ENCODE measurements at regions not wholly inside any gene's neighbourhood (a gene's known extent, or its start where the extent isn't known, plus 50 kb on each side); places are given as distances from the start of the nearest gene placed in this dataset.

GRCh38 chr6:56382416-56382940 lies 135.1 kb upstream of the COL21A1 start:
- Histone ChIP-seq H3K4me2 (ENCODE audit: insufficient read depth, insufficient read length, low read length) (no peak overlapping the region), H4K91ac (ENCODE audit: insufficient read length, low read depth, low read length) (no peak overlapping the region), H2AFZ (ENCODE audit: low read length) (no peak overlapping the region), H3K4ac (ENCODE audit: low read depth, low read length) (no peak overlapping the region), H3T11ph (ENCODE audit: low read length) (no peak overlapping the region), H3K56ac (ENCODE audit: insufficient read length, low read depth, low read length) (no peak overlapping the region), H3K27ac (ENCODE audit: insufficient read length, low read depth, low read length) (no peak overlapping the region), H2BK5ac (ENCODE audit: insufficient read length, low read length) (no peak overlapping the region), H3K23me2 (ENCODE audit: insufficient read length, low read depth, low read length, poor library complexity, severe bottlenecking) (no peaks in the 10 kb centered on the region), H3K9ac (ENCODE audit: extremely low read depth, insufficient read length, low read length) (no peak overlapping the region), H4K8ac (replicated peaks; ENCODE audit: insufficient read length, low read depth, low read length) (no peak overlapping the region), H2BK15ac (ENCODE audit: low read depth, low read length) (no peak overlapping the region), H2AK5ac (ENCODE audit: insufficient read length, low read length) (no peak overlapping the region), H3K27me3 (ENCODE audit: insufficient read depth, low read length) (no peaks in the 10 kb centered on the region), H2BK12ac (ENCODE audit: insufficient read length, low read depth, low read length) (no peak overlapping the region), H3K79me1 (ENCODE audit: insufficient read depth, low read depth, low read length, poor library complexity, severe bottlenecking) (no peaks in the 10 kb centered on the region), H4K20me1 (ENCODE audit: control insufficient read depth, insufficient read depth, insufficient read length) (no peaks in the 10 kb centered on the region), H3K14ac (ENCODE audit: insufficient read depth, low read length) (no peak overlapping the region), H3K18ac (ENCODE audit: insufficient read length, low read depth, low read length) (no peak overlapping the region), H2BK20ac (ENCODE audit: low read depth, low read length, poor library complexity, severe bottlenecking) (no peak overlapping the region), H3K79me2 (ENCODE audit: insufficient read depth, low read length) (no peaks in the 10 kb centered on the region), H3K23ac (ENCODE audit: insufficient read length, low read depth, low read length) (no peak overlapping the region), H3K4me1 (ENCODE audit: insufficient read depth, low read length) (no peaks in the 10 kb centered on the region), H2BK120ac (ENCODE audit: low read depth, low read length, poor library complexity, severe bottlenecking) (no peak overlapping the region), H4K5ac (ENCODE audit: insufficient read length, low read depth, low read length) (no peak overlapping the region), H3K9me3 (ENCODE audit: control insufficient read depth, low read depth, low read length) (no peaks in the 10 kb centered on the region)
- Mint-ChIP-seq H3K27ac (no peak overlapping the region; a peak in 1 of 7 replicates), H3K27me3 (ENCODE audit: low read depth) (no peaks in the 10 kb centered on the region), H3K36me3 (ENCODE audit: insufficient read depth in 1 of 3, low read depth in 3 of 3) (no peaks in the 10 kb centered on the region), H3K9me3 (no peaks in the 10 kb centered on the region), H3K4me1 (peaks cover 5 to 6% of the 10 kb centered on the region in 2 experiments), H3K4me3 (no peak overlapping the region)
- no peak for DNase-seq
- TF ChIP-seq CTCF (conservative IDR thresholded peaks at IDR 0.05): no peak
